Stromal cell of bone marrow (primary cell): ENCODE measurements at regions not wholly inside any gene's neighbourhood (a gene's known extent, or its start where the extent isn't known, plus 50 kb on each side); places are given as distances from the start of the nearest gene placed in this dataset.
"Not testable (repeated sequence)": the region's sequence is repeated elsewhere in the genome, so short reads cannot be mapped to it uniquely, and the experiment has no call there.

Experiments
- DNase-seq: peaks from one replicate; pipeline ENCODE4 v3.0.0-alpha.2; 2012; ENCODE audit warnings: low read depth

GRCh38 chr12:68387338-68387737 is 55.2 kb upstream of the MDM1 start:
- no peak for DNase-seq

- DNase-seq: no peak
Measured at GRCh38 chr12:68389305-68389704, 57.1 kb upstream of the MDM1 start.

GRCh38 chr12:68391937-68392336 is 59.8 kb upstream of the MDM1 start:
- DNase-seq: no peak

- DNase-seq: no peak
Measured at GRCh38 chr12:68392376-68392775, 60.2 kb upstream of the MDM1 start.

- DNase-seq: no peak
Measured at GRCh38 chr12:68393417-68393816, 61.3 kb upstream of the MDM1 start.

- no peak for DNase-seq
Measured at GRCh38 chr12:68397566-68398158, 65.5 kb upstream of the MDM1 start.

GRCh38 chr12:68398689-68399088 is 66.5 kb upstream of the MDM1 start:
- not testable (repeated sequence) for DNase-seq

- DNase-seq: no peak
Measured at GRCh38 chr12:68400226-68400829, 68.2 kb upstream of the MDM1 start.

- DNase-seq: no peak
Measured at GRCh38 chr12:68402422-68402821, 70.3 kb upstream of the MDM1 start.

- no peak for DNase-seq
Measured at GRCh38 chr12:68403296-68403695, 71.1 kb upstream of the MDM1 start.

- no peak for DNase-seq
Measured at GRCh38 chr12:68403711-68404110, 71.5 kb upstream of the MDM1 start.

GRCh38 chr12:68405343-68405781 is 73.2 kb upstream of the MDM1 start:
- DNase-seq: no peak

- peak; percentile 80 for DNase-seq
Measured at GRCh38 chr12:68406134-68406576, 74.0 kb upstream of the MDM1 start.

- no peak for DNase-seq
Measured at GRCh38 chr12:68406911-68407310, 74.7 kb upstream of the MDM1 start.

GRCh38 chr12:68410018-68410660 is 78.0 kb upstream of the MDM1 start:
- DNase-seq: no peak

- no peak for DNase-seq
Measured at GRCh38 chr12:68411371-68411770, 79.2 kb upstream of the MDM1 start.

- no peak for DNase-seq
Measured at GRCh38 chr12:68414988-68415387, 82.8 kb upstream of the MDM1 start.

- DNase-seq: no peak
Measured at GRCh38 chr12:68416350-68416749, 84.2 kb upstream of the MDM1 start.

GRCh38 chr12:68416826-68417225 is 84.7 kb upstream of the MDM1 start:
- no peak for DNase-seq

GRCh38 chr12:68418137-68418460 is 85.9 kb upstream of the MDM1 start:
- no peak for DNase-seq

- DNase-seq: peak; percentile 57
Measured at GRCh38 chr12:68420225-68421010, 88.3 kb upstream of the MDM1 start.

- DNase-seq: no peak
Measured at GRCh38 chr12:68422159-68422558, 90.0 kb upstream of the MDM1 start.
